ENCODE measurements at regions not wholly inside any gene's neighbourhood (a gene's known extent, or its start where the extent isn't known, plus 50 kb on each side); places are given as distances from the start of the nearest gene placed in this dataset.

- peaks cover 4 to 8% of the 10 kb centered on the region in 2 donors for H3K9me3 Mint-ChIP-seq
- no peaks in the 10 kb centered on the region for H3K9me3 ChIP-seq (ENCODE audit: control insufficient read depth, insufficient read depth, low read length)
- DNase-seq (no peak), ATAC-seq (no peak)
- H3K27ac Mint-ChIP-seq = no peak overlapping the region
- H3K4me1 ChIP-seq (ENCODE audit: control insufficient read depth, insufficient read depth, low read length) = no peaks in the 10 kb centered on the region
- TF ChIP-seq CTCF (IDR thresholded peaks at IDR 0.05) = no peak
- no peaks in the 10 kb centered on the region for H3K27me3 ChIP-seq (ENCODE audit: control insufficient read depth, insufficient read depth, low read length)
- intact Hi-C loops (cut with micrococcal nuclease) = no loop called here
- no peak overlapping the region for H3K4me3 ChIP-seq (ENCODE audit: low read length)
- H3K4me3 Mint-ChIP-seq = no peak overlapping the region
- no peaks in the 10 kb centered on the region for H3K4me1 Mint-ChIP-seq
- H3K27ac ChIP-seq (ENCODE audit: low read length) = no peak overlapping the region
- H3K36me3 ChIP-seq (ENCODE audit: control insufficient read depth, insufficient read depth, low read length) = no peaks in the 10 kb centered on the region
- H3K36me3 Mint-ChIP-seq = no peaks in the 10 kb centered on the region
- WGBS (ENCODE audit: insufficient coverage) = 70% methylated on average over 3 of the region's 3 CpGs
- H3K27me3 Mint-ChIP-seq (ENCODE audit: low read depth in 2 of 2) = no peaks in the 10 kb centered on the region
Measured at GRCh38 chr2:66866331-66867062, 431.6 kb downstream of the MEIS1 start.

GRCh38 chr2:66867063-66867441 lies 432.1 kb downstream of the MEIS1 start:
- 63% methylated on average over 2 of the region's 2 CpGs for WGBS (ENCODE audit: insufficient coverage)
- no peaks in the 10 kb centered on the region for H3K9me3 ChIP-seq (ENCODE audit: control insufficient read depth, insufficient read depth, low read length)
- no peak for TF ChIP-seq CTCF (IDR thresholded peaks at IDR 0.05)
- no peaks in the 10 kb centered on the region for H3K4me1 ChIP-seq (ENCODE audit: control insufficient read depth, insufficient read depth, low read length)
- no peaks in the 10 kb centered on the region for H3K27me3 Mint-ChIP-seq (ENCODE audit: low read depth in 2 of 2)
- H3K36me3 Mint-ChIP-seq = no peaks in the 10 kb centered on the region
- no peak overlapping the region for H3K4me3 ChIP-seq (ENCODE audit: low read length)
- no peak for DNase-seq
- no peak overlapping the region for H3K4me3 Mint-ChIP-seq
- no peak overlapping the region for H3K27ac ChIP-seq (ENCODE audit: low read length)
- H3K36me3 ChIP-seq (ENCODE audit: control insufficient read depth, insufficient read depth, low read length) = no peaks in the 10 kb centered on the region
- H3K4me1 Mint-ChIP-seq = no peaks in the 10 kb centered on the region
- H3K9me3 Mint-ChIP-seq = peaks cover 4 to 8% of the 10 kb centered on the region in 2 donors
- intact Hi-C loops (cut with micrococcal nuclease) = no loop called here
- ATAC-seq = no peak
- H3K27ac Mint-ChIP-seq = no peak overlapping the region
- no peaks in the 10 kb centered on the region for H3K27me3 ChIP-seq (ENCODE audit: control insufficient read depth, insufficient read depth, low read length)

- ATAC-seq = no peak
- Histone ChIP-seq H3K9me3 (ENCODE audit: control insufficient read depth, insufficient read depth, low read length) (no peaks in the 10 kb centered on the region), H3K4me1 (ENCODE audit: control insufficient read depth, insufficient read depth, low read length) (no peaks in the 10 kb centered on the region), H3K36me3 (ENCODE audit: control insufficient read depth, insufficient read depth, low read length) (no peaks in the 10 kb centered on the region), H3K27ac (ENCODE audit: low read length) (no peak overlapping the region), H3K27me3 (ENCODE audit: control insufficient read depth, insufficient read depth, low read length) (no peaks in the 10 kb centered on the region), H3K4me3 (ENCODE audit: low read length) (no peak overlapping the region)
- no peak for DNase-seq
- no peak for TF ChIP-seq CTCF (IDR thresholded peaks at IDR 0.05)
- H3K27ac Mint-ChIP-seq = no peak overlapping the region
- no peak overlapping the region for H3K4me3 Mint-ChIP-seq
- intact Hi-C loops (cut with micrococcal nuclease) = no loop called here
- H3K27me3 Mint-ChIP-seq (ENCODE audit: low read depth in 2 of 2) = no peaks in the 10 kb centered on the region
- H3K4me1 Mint-ChIP-seq = no peaks in the 10 kb centered on the region
- H3K36me3 Mint-ChIP-seq = no peaks in the 10 kb centered on the region
- peaks cover 4 to 8% of the 10 kb centered on the region in 2 donors for H3K9me3 Mint-ChIP-seq
- 92% methylated on average over 3 of the region's 3 CpGs for WGBS (ENCODE audit: insufficient coverage)
Measured at GRCh38 chr2:66869076-66869475, 434.2 kb downstream of the MEIS1 start.

Data from natural killer cell (primary cell).